GM19239 (cell line): ENCODE measurements at regions not wholly inside any gene's neighbourhood (a gene's known extent, or its start where the extent isn't known, plus 50 kb on each side); places are given as distances from the start of the nearest gene placed in this dataset.

Experiments used
- DNase-seq: peaks from one replicate; pipeline ENCODE4 v3.0.0; 2011; ENCODE audit warnings: low spot score; ENCODE audit not compliant: insufficient read length
- FAIRE-seq: peaks from 2 replicates; lab custom pipeline; 2011; peaks lifted over from hg19 to GRCh38; lab: Jason Lieb, UNC

- DNase-seq: no peak
- no peak for FAIRE-seq
Measured at GRCh38 chr22:48592488-48592887, 1235.2 kb downstream of the BRD1 start.

- FAIRE-seq (no peak), DNase-seq (no peak)
Measured at GRCh38 chr22:48592066-48592345, 1235.7 kb downstream of the BRD1 start.

- no peak for FAIRE-seq
- DNase-seq: no peak
Measured at GRCh38 chr22:48591286-48592065, 1236.2 kb downstream of the BRD1 start.

- DNase-seq (no peak), FAIRE-seq (no peak)
Measured at GRCh38 chr22:48589901-48590300, 1237.8 kb downstream of the BRD1 start.

- FAIRE-seq: no peak
- DNase-seq: no peak
Measured at GRCh38 chr22:48588878-48589450, 1238.7 kb downstream of the BRD1 start.

GRCh38 chr22:48588151-48588877 is 1239.4 kb downstream of the BRD1 start:
- FAIRE-seq: no peak
- DNase-seq: no peak

GRCh38 chr22:48587236-48587865 is 1240.3 kb downstream of the BRD1 start:
- FAIRE-seq (no peak), DNase-seq (no peak)

GRCh38 chr22:48586799-48587185 is 1240.9 kb downstream of the BRD1 start:
- DNase-seq (no peak), FAIRE-seq (no peak)

GRCh38 chr22:48585916-48586798 is 1241.5 kb downstream of the BRD1 start:
- FAIRE-seq (no peak), DNase-seq (no peak)

- FAIRE-seq (no peak), DNase-seq (no peak)
Measured at GRCh38 chr22:48584170-48584569, 1243.5 kb downstream of the BRD1 start.

GRCh38 chr22:48581796-48582469 is 1245.7 kb downstream of the BRD1 start:
- DNase-seq (no peak), FAIRE-seq (no peak)

GRCh38 chr22:48581205-48581766 is 1246.4 kb downstream of the BRD1 start:
- no peak for FAIRE-seq
- no peak for DNase-seq

GRCh38 chr22:48580481-48580970 is 1247.1 kb downstream of the BRD1 start:
- no peak for FAIRE-seq

GRCh38 chr22:48579928-48580309 is 1247.8 kb downstream of the BRD1 start:
- FAIRE-seq (no peak), DNase-seq (no peak)

More at GRCh38 chr22:48580481-48580970, 1247.1 kb downstream of the BRD1 start:
- DNase-seq: no peak

- DNase-seq (no peak), FAIRE-seq (no peak)
Measured at GRCh38 chr22:48579043-48579927, 1248.4 kb downstream of the BRD1 start.

- FAIRE-seq (no peak), DNase-seq (no peak)
Measured at GRCh38 chr22:48578138-48579042, 1249.3 kb downstream of the BRD1 start.

- FAIRE-seq: no peak
- no peak for DNase-seq
Measured at GRCh38 chr22:48577691-48578090, 1250.0 kb downstream of the BRD1 start.
